Stimulated activated effector memory CD8-positive, alpha-beta T cell treated with anti-CD3 and anti-CD28 coated beads, Interleukin-12 subunit alpha, Interleukin-12 subunit beta, amount 100 ng/mL, for 72 hours (primary cell): ENCODE measurements at regions not wholly inside any gene's neighbourhood (a gene's known extent, or its start where the extent isn't known, plus 50 kb on each side); places are given as distances from the start of the nearest gene placed in this dataset.
"Not testable (repeated sequence)": the region's sequence is repeated elsewhere in the genome, so short reads cannot be mapped to it uniquely, and the experiment has no call there.

Source experiments
- ATAC-seq: fragments of 150-1000 bp; cut with Tn5 transposase; 2 replicates; pipeline ENCODE4 v1.10.0; 2021
- DNase-seq, 2 donors: peaks; one replicate each; pipeline ENCODE4 v3.0.0; 2021 to 2022; ENCODE audit warnings: low spot score in 2 of 2
- H3K27ac Mint-ChIP-seq: one replicate; pipeline ENCODE4 v1.8.0; 2022; ENCODE audit warnings: mild to moderate bottlenecking, mixed read lengths
- H3K36me3 Mint-ChIP-seq: one replicate; pipeline ENCODE4 v1.8.0; 2022; ENCODE audit warnings: mild to moderate bottlenecking, mixed read lengths
- H3K4me1 Mint-ChIP-seq: one replicate; pipeline ENCODE4 v1.8.0; 2022; ENCODE audit warnings: mixed read lengths
- H3K4me3 Mint-ChIP-seq: one replicate; pipeline ENCODE4 v1.8.0; 2022; ENCODE audit warnings: mild to moderate bottlenecking, mixed read lengths
- H3K9me3 Mint-ChIP-seq: one replicate; pipeline ENCODE4 v1.8.0; 2022; ENCODE audit warnings: mixed read lengths

DNA sequence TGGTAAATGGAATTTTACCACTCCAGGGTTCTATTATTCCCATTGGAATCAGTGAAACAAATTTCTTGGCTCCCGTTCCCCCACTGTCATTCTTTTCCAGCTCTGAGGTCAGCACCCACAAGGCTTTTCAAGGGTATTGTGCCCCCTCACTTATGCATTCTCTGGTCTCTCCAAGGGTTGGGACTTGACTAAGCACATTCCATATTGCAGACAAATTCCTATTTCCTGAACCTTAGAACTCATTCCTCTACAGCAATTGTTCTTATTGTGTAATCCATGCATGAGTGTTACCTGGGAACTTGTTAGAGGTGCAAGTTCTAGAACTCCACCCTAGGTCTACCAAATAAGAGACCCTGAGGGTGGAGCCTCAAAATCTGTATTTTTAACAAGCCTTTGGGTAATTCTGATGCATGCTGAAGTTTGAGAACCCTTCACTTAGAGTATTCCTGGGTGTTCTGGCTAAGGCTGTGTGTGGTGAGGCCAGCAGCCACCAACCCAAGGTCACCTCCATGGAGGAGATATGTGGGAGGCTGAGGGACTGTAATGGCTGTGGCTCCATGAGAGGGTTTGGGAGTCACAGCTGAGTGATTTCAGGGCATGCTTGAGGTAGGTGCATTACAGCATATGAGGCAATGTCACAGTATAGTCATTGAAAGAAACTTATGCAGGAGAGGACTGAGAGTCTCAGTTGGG lies 150.9 kb downstream of the TTC6 start:
- Mint-ChIP-seq H3K4me1 (no peaks in the 10 kb centered on the region), H3K27ac (no peak overlapping the region), H3K36me3 (no peaks in the 10 kb centered on the region), H3K9me3 (peaks cover 24% of the 10 kb centered on the region), H3K4me3 (no peak overlapping the region)
- ATAC-seq (no peak), DNase-seq (no peak)

DNA sequence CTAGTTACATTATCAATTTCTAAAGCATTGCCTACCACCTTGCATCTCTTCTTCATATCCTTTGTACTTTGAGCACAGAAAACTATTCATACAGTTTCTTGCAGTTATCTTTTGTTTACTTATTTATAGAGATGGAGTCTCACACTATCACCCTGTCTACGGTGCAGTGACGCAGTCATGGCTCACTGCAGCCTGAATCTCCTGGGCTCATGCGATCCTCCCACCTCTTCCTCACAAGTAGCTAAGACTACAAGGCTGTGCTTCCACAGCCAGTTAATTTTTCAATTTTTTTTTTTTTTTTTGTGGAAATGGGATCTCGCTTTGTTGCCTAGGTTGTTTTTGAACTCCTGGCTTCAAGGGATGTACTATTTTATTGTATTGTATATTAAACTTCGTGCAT lies 158.0 kb downstream of the TTC6 start:
- no peak overlapping the region for H3K4me3 Mint-ChIP-seq
- H3K4me1 Mint-ChIP-seq, result no peaks in the 10 kb centered on the region
- H3K9me3 Mint-ChIP-seq, result peaks cover 18% of the 10 kb centered on the region
- DNase-seq (no peak), ATAC-seq (no peak)
- no peaks in the 10 kb centered on the region for H3K36me3 Mint-ChIP-seq
- no peak overlapping the region for H3K27ac Mint-ChIP-seq

DNA sequence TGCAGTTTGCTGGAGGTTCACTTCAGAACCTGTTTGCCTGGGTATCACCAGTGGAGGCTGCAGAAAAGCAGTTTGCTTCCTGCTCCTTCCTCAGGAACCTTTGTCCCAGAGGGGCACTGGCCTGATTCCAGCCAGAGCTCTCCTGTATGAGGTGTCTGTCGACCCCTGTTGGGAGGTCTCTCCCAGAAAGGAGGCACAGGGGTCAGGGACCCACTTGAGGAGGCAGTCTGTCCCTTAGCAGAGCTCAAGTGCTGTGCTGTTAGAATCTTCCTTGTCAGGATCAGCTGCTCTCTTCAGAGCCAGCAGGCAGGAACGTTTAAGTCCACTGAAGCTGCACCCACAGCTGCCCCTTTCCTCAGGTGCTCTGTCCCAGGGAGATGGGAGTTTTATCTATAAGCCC lies 164.8 kb downstream of the TTC6 start:
- not testable (repeated sequence) for H3K27ac Mint-ChIP-seq, DNase-seq, H3K4me1 Mint-ChIP-seq, H3K4me3 Mint-ChIP-seq, ATAC-seq, H3K36me3 Mint-ChIP-seq
- peaks cover 17% of the 10 kb centered on the region for H3K9me3 Mint-ChIP-seq

DNA sequence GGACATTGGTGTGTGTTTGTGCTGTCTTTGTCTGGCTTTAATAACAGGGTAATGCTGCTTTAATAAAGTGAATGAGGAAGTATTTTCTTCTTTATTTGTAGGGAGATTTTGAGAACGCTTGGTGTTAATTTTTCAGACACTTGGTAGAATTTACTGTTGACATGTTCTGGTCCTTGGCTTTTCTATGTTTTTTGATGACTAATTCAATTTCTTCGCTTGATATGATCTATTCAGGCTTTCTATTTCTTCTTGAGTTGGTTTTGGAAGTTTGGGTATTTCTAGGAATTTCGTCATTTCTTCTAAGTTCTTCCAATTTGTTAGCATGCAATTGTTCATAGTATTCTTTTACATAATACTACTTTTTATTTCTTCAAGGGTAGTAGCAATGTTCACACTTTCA lies 167.8 kb downstream of the TTC6 start:
- DNase-seq (no peak), ATAC-seq (no peak)
- no peak overlapping the region for H3K4me3 Mint-ChIP-seq
- H3K36me3 Mint-ChIP-seq, result no peaks in the 10 kb centered on the region
- peaks cover 16% of the 10 kb centered on the region for H3K9me3 Mint-ChIP-seq
- H3K4me1 Mint-ChIP-seq, result no peaks in the 10 kb centered on the region
- no peak overlapping the region for H3K27ac Mint-ChIP-seq

DNA sequence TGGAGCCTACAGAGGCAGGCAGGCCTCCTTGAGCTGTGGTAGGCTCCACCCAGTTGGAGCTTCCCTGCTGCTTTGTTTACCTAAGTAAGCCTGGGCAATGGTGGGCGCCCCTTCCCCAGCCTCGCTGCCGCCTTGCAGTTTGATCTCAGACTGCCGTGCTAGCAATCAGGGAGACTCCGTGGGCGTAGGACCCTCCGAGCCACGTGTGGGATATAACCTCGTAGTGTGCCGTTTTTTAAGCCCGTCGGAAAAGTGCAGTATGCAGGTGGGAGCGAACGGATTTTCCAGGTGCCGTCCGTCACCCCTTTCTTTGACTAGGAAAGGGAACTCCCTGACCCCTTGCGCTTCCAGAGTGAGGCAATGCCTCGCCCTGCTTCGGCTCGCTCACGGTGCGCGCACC lies 176.9 kb downstream of the TTC6 start:
- not testable (repeated sequence) for H3K36me3 Mint-ChIP-seq, H3K4me3 Mint-ChIP-seq, H3K4me1 Mint-ChIP-seq, ATAC-seq, DNase-seq, H3K27ac Mint-ChIP-seq
- peaks cover 11% of the 10 kb centered on the region for H3K9me3 Mint-ChIP-seq

DNA sequence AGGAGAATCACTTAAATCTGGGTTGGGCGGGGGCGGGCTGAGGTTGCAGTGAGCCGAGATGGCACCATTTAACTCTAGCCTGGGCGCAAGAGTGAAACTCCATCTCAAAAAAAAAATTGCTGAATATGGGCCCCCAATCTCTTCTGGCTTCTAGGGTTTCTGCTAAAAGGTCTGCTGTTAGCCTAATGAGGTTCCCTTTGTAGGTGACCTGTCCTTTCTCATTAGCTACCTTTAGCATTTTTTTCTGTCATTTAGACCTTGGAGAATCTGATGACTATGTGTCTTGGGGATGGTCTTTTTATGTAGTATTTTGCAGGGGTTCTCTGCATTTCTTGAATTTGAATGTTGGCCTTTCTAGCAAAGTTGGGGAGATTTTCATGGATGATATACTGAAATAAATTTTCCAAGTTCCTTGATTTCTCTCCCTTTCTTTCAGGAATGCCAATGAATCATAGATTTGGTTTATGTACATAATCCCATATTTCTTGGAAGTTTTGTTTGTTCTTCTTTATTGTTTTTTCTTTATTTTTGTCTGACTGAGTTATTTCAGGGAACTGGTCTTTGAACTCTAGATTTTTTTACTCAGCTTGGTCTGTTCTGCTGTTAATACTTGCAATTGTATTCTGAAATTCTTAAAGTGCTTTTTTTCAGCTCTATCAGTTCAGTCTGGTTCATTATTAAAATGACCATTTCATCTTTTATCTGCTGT lies 181.5 kb downstream of the TTC6 start:
- ATAC-seq (no peak), DNase-seq (no peak)
- peaks cover 23% of the 10 kb centered on the region for H3K9me3 Mint-ChIP-seq
- no peak overlapping the region for H3K4me3 Mint-ChIP-seq
- H3K36me3 Mint-ChIP-seq, result no peaks in the 10 kb centered on the region
- no peak overlapping the region for H3K27ac Mint-ChIP-seq
- no peaks in the 10 kb centered on the region for H3K4me1 Mint-ChIP-seq

DNA sequence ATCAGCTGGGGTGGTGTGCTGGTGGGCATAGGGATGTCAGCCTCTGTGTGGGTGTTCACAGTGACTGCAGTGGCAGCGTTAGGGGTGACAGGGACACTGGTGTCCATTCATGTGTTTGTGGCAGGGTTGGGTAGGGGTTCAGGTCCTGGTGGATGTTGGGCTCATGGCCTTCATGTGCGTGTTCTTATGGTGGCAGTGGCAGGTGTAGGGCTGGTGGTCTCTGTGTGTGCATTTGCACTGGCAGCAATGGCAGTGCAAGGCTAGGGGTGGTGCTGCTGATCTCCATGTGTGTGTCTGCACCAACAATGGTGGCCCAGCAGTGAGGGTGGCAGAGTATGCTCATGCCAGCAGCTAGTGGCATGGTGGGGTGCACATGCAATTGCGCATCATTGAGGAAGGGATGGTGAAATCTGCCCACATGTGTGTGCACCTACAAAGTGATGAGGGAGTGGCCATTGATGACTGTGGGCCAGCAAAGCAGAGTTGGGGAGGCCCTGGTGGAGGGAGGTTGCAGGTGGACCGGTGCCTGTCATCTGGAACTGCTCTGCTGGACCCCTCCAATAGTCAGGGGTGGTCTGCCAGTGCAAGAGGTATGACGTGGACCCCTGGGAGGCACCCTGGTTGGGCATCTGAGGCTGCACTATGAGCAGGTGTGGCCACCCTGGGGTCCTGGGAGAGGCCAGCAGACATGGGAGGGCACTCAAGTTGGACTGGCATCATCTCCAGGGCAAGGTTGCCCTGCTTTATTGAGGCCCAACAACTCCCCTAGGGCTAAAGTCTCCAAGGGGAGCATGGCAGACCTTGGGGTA lies 182.9 kb downstream of the TTC6 start:
- Mint-ChIP-seq H3K27ac (peak overlapping the region; percentile 34), H3K4me1 (no peaks in the 10 kb centered on the region), H3K9me3 (peaks cover 20% of the 10 kb centered on the region), H3K36me3 (no peaks in the 10 kb centered on the region), H3K4me3 (no peak overlapping the region)
- DNase-seq, result no peak
- no peak for ATAC-seq

DNA sequence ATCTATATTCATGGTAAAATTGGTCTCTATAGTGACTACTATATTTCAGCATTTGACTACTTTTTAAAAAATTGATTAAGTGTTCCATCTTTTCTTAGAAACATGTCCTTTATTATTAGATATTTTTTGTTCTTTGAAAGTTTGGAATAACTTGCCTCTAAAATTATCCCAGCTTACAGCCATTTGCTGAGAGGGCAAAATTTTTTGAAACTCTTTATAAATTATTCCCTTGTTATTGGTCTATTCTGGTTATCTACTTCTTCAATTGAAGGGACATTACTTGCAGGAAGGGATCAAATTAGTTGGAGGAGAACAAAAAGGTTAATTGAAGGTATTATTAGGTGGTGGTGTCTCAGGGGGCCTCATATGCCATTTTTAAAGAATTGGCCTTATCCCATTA lies 184.1 kb downstream of the TTC6 start:
- Mint-ChIP-seq H3K4me3 (no peak overlapping the region), H3K4me1 (no peaks in the 10 kb centered on the region), H3K36me3 (no peaks in the 10 kb centered on the region), H3K9me3 (peaks cover 24% of the 10 kb centered on the region), H3K27ac (no peak overlapping the region)
- DNase-seq, result no peak
- no peak for ATAC-seq

DNA sequence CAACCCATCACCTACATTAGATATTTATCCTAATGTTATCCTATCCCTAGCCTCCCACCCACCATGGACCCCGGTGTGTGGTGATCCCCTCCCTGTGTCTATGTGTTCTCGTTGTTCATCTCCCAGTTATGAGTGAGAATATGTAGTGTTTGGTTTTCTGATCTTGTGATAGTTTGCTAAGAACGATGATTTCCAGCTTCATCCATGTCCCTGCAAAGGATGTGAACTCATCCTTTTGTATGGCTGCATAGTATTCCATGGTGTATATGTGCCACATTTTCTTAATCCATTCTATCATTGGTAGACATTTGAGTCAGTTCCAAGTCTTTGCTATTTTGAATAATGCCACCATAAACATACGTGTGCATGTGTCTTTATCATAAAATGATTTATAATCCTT lies 185.3 kb downstream of the TTC6 start:
- not testable (repeated sequence) for H3K36me3 Mint-ChIP-seq, H3K4me3 Mint-ChIP-seq, ATAC-seq, H3K4me1 Mint-ChIP-seq, DNase-seq, H3K27ac Mint-ChIP-seq
- H3K9me3 Mint-ChIP-seq, result peaks cover 21% of the 10 kb centered on the region

DNA sequence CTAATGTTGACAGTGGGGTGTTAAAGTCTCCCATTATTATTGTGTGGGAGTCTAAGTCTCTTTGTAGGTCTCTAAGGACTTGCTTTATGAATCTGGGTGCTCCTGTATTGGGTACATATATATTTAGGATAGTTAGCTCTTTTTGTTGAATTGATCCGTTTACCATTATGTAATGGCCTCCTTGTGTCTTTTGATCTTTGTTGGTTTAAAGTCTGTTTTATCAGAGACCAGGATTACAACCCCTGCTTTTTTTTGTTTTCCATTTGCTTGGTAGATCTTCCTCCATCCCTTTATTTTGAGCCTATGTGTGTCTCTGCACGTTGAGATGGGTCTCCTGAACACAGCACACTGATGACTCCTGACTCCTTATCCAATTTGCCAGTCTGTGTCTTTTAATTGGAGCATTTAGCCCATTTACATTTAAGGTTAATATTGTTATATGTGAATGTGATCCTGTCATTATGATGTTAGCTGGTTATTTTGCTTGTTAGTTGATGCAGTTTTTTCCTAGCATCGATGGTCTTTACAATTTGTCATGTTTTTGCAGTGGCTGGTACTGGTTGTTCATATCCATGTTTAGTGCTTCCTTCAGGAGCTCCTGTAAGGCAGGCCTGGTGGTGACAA lies 188.9 kb downstream of the TTC6 start:
- DNase-seq, H3K36me3 Mint-ChIP-seq, ATAC-seq, H3K4me3 Mint-ChIP-seq, H3K4me1 Mint-ChIP-seq, H3K27ac Mint-ChIP-seq: not testable (repeated sequence)
- peaks cover 13% of the 10 kb centered on the region for H3K9me3 Mint-ChIP-seq

DNA sequence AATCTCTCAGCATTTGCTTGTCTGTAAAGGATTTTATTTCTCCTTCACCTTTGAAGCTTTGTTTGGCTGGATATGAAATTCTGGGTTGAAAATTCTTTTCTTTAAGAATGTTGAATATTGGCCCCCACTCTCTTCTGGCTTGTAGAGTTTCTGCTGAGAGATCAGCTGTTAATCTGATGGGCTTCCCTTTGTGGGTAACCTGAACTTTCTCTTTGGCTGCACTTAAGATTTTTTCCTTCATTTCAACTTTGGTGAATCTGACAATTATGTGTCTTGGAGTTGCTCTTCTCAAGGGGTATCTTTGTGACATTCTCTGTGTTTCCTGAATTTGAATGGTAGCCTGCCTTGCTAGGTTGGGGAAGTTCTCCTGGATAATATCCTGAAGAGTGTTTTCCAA lies 189.4 kb downstream of the TTC6 start:
- not testable (repeated sequence) for H3K4me3 Mint-ChIP-seq, ATAC-seq, DNase-seq, H3K36me3 Mint-ChIP-seq, H3K27ac Mint-ChIP-seq, H3K4me1 Mint-ChIP-seq
- H3K9me3 Mint-ChIP-seq, result peaks cover 13% of the 10 kb centered on the region

DNA sequence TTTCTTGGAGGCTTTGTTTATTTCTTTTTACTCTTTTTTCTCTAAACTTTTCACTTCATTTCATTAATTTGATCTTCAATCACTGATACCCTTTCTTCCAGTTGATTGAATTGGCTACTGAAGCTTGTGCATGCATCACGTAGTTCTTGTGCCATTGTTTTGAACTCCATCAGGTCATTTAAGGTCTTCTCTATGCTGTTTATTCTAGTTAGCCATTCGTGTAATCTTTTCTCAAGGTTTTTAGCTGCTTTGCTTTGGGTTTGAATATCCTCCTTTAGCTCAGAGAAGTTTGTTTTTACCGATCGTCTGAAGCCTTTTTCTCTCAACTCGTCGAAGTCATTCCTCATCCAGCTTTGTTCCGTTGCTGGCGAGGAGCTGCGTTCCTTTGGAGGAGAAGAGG lies 189.9 kb downstream of the TTC6 start:
- not testable (repeated sequence) for ATAC-seq, H3K27ac Mint-ChIP-seq, H3K36me3 Mint-ChIP-seq, DNase-seq, H3K4me3 Mint-ChIP-seq, H3K4me1 Mint-ChIP-seq
- peaks cover 12% of the 10 kb centered on the region for H3K9me3 Mint-ChIP-seq

DNA sequence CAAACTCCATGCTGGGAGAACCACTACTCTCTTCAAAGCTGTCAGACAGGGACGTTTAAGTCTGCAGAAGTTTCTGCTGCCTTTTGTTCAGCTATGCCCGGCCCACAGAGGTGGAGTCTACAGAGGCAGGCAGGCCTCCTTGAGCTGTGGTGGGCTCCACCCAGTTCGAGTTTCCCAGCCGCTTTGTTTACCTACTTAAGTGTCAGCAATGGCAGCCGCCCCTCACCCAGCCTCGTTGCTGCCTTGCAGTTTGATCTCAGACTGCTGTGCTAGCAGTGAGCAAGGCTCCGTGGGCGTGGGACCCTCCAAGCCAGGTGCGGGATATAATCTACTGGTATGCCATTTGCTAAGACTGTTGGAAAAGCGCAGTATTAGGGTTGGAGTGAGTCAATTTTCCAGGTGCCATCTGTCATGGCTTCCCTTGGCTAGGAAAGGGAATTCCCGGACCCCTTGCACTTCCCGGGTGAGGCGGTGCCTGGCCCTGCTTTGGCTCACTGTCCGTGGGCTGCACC lies 190.7 kb downstream of the TTC6 start:
- H3K27ac Mint-ChIP-seq, H3K4me3 Mint-ChIP-seq, ATAC-seq, H3K4me1 Mint-ChIP-seq, DNase-seq, H3K36me3 Mint-ChIP-seq: not testable (repeated sequence)
- peaks cover 11% of the 10 kb centered on the region for H3K9me3 Mint-ChIP-seq

DNA sequence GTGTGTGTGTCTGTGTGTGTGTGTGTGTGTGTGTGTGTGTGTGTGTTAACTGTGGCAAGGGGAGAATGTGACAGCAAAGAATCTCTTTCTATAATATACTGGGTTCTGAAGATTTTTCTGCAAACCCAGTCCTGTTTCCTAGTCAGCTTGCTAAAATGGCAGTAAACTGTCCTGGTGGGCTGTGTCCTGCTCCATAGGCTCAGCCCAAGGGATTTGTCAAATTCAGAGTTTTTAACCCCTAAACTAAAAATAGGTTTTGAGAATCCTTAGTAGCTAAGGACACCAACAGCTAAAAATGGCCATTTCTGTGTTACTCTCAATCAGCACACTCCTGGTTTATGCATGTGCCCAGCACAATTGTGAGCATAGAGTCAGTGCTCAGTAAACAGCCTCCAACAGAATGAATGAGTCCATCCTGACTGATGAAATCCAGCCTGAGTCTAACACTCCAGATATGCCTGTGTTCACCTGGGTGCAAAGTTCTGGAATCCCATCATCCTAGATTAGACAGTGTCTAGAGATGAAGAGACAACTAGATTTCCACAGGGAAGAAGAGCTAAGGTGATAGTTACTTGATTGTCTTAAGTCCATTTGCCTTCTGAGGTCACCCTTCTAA lies 192.6 kb downstream of the TTC6 start:
- H3K36me3 Mint-ChIP-seq, result no peaks in the 10 kb centered on the region
- no peak overlapping the region for H3K4me3 Mint-ChIP-seq
- DNase-seq (no peak), ATAC-seq (no peak)
- H3K9me3 Mint-ChIP-seq, result peaks cover 11% of the 10 kb centered on the region
- H3K27ac Mint-ChIP-seq, result no peak overlapping the region
- H3K4me1 Mint-ChIP-seq, result no peaks in the 10 kb centered on the region
